Parathyroid adenoma (tissue), 2 donors: ENCODE measurements at regions not wholly inside any gene's neighbourhood (a gene's known extent, or its start where the extent isn't known, plus 50 kb on each side); places are given as distances from the start of the nearest gene placed in this dataset.

Experiments
- H2AFZ ChIP-seq: fragments of 300-600 bp; sonication (generic); one replicate; pipeline ENCODE4 v1.7.0; 2017; ENCODE audit warnings: antibody characterized with exemption, mild to moderate bottlenecking
- H3K27ac ChIP-seq: fragments of 300-600 bp; sonication (generic); one replicate; pipeline ENCODE4 v1.7.0; 2017
- H3K27me3 ChIP-seq: fragments of 300-600 bp; sonication (generic); one replicate; pipeline ENCODE4 v1.7.0; 2017; ENCODE audit warnings: low read length; ENCODE audit not compliant: control insufficient read depth, insufficient read depth
- H3K36me3 ChIP-seq: fragments of 300-600 bp; sonication (generic); one replicate; pipeline ENCODE4 v1.7.0; 2017; ENCODE audit warnings: low read length; ENCODE audit not compliant: control insufficient read depth, insufficient read depth
- H3K4me1 ChIP-seq: fragments of 300-600 bp; sonication (generic); one replicate; pipeline ENCODE4 v1.7.0; 2017; ENCODE audit warnings: control low read depth
- H3K4me2 ChIP-seq: fragments of 300-600 bp; sonication (generic); one replicate; pipeline ENCODE4 v1.7.0; 2017; ENCODE audit warnings: low read length
- H3K4me3 ChIP-seq: fragments of 300-600 bp; sonication (generic); one replicate; pipeline ENCODE4 v1.7.0; 2017; ENCODE audit warnings: low read depth, low read length
- H3K79me2 ChIP-seq: fragments of 300-600 bp; sonication (generic); one replicate; pipeline ENCODE4 v1.7.0; 2017; ENCODE audit warnings: control low read depth
- H3K9ac ChIP-seq: fragments of 300-600 bp; sonication (generic); one replicate; pipeline ENCODE4 v1.7.0; 2017; ENCODE audit warnings: mild to moderate bottlenecking
- H3K9me3 ChIP-seq: fragments of 300-600 bp; sonication (generic); one replicate; pipeline ENCODE4 v1.7.0; 2017; ENCODE audit warnings: low read length; ENCODE audit not compliant: control insufficient read depth
- TF ChIP-seq, protein P1 (sequence below): fragments of 300-600 bp; sonication (generic); IDR thresholded peaks from one replicate; pipeline ENCODE4 v1.7.0; 2017; ENCODE audit warnings: antibody characterized with exemption, mild to moderate bottlenecking
- donor health status: primary hyperparathyroidism.

DNA sequence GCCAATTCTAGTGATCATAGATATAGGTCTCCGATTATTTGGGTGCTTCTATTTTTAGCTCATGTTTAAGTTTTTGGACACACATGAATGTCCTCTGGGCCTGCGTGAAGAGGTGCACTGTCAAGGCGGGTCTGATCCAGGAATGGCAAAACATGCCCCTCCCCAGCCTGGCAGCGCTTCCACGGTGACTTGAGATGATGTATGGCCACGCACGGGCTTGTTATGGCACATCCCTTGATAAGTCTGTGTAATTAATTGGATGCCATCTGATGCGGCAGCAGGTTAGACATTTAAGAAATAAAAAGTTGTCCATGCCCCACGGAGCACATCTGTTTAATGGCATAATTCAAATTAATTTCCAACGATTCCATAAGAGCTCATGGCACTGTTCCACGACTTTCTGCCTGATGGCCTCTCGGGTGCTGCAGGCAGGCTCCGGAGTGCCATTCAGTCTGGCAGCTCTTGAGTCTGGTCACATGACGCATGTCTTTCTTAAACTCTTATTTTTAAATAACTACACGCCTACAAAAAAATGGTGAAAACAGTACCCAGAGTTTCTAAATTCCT, 151.4 kb downstream of the ACKR3 start:
- Histone ChIP-seq H3K4me3 (no peak overlapping the region), H3K9ac (no peak overlapping the region), H3K9me3 (no peaks in the 10 kb centered on the region), H3K4me1 (peaks cover 20% of the 10 kb centered on the region), H3K4me2 (no peak overlapping the region), H3K36me3 (no peaks in the 10 kb centered on the region), H3K27me3 (no peaks in the 10 kb centered on the region), H3K27ac (no peak overlapping the region), H3K79me2 (no peaks in the 10 kb centered on the region), H2AFZ (no peak overlapping the region)
- TF ChIP-seq, protein P1, sequence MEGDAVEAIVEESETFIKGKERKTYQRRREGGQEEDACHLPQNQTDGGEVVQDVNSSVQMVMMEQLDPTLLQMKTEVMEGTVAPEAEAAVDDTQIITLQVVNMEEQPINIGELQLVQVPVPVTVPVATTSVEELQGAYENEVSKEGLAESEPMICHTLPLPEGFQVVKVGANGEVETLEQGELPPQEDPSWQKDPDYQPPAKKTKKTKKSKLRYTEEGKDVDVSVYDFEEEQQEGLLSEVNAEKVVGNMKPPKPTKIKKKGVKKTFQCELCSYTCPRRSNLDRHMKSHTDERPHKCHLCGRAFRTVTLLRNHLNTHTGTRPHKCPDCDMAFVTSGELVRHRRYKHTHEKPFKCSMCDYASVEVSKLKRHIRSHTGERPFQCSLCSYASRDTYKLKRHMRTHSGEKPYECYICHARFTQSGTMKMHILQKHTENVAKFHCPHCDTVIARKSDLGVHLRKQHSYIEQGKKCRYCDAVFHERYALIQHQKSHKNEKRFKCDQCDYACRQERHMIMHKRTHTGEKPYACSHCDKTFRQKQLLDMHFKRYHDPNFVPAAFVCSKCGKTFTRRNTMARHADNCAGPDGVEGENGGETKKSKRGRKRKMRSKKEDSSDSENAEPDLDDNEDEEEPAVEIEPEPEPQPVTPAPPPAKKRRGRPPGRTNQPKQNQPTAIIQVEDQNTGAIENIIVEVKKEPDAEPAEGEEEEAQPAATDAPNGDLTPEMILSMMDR = no peak

DNA sequence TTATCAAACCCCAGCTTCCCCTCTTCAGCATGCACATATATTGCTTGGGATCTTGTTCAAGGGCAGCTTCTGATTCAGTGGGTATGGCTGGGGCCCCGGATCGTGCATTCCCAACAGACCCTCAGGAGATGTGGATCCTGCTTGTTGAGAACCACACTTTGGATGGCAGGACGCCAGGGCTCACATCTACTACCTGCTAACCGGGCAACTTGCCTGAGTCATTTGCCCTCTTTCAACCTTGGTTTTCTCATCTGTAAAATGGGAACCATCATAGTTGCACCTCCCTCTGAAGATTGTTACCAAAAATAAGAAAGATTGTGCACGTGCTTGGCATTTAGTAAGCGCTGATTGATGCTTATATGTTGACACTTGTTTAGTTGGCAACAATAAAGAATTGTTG, 154.6 kb downstream of the ACKR3 start:
- Histone ChIP-seq H3K4me1 (no peaks in the 10 kb centered on the region), H3K9me3 (no peaks in the 10 kb centered on the region), H3K79me2 (no peaks in the 10 kb centered on the region), H3K27me3 (no peaks in the 10 kb centered on the region), H3K4me3 (no peak overlapping the region), H3K4me2 (no peak overlapping the region), H3K36me3 (no peaks in the 10 kb centered on the region), H3K9ac (no peak overlapping the region), H3K27ac (no peak overlapping the region), H2AFZ (no peak overlapping the region)
- TF ChIP-seq, protein P1 = no peak

DNA sequence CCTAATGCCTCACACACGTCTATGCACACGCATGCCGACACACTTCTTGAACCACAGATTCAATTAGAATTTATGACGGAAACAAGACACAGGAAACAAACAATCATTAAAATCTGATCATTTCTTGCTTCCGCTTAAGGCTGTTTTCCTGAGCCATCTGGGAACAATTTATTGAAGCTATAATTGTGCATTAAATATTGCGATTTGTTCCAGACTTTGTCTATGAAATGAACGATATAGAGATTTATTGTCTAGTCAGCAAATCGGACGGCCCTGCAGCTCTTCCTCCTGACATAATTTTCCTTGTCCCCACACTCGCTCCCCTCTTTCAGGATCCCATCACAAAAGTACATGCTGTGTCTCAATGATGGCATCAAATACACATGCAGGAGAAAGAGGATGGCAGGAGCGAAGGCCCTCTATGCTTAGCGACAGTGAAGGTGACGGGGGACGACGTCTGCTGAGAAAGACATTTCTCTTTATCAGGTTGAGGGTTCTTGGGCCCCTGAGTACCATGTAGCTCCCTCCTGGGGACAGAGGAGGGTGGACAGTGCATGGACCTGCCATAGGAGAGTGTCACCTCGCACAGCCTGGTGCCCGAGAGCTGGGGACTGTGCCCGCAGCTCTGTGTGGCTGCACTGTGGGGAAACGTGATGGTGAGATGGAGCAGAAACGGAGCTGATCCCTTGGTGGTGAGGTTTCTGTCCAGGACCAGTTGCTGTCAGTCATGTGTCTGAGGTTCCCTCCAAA, 157.3 kb downstream of the ACKR3 start:
- H3K4me3 ChIP-seq = no peak overlapping the region
- H3K4me1 ChIP-seq = peaks cover 6% of the 10 kb centered on the region
- no peaks in the 10 kb centered on the region for H3K36me3 ChIP-seq
- TF ChIP-seq, protein P1 = no peak
- no peak overlapping the region for H3K27ac ChIP-seq
- H3K9ac ChIP-seq = no peak overlapping the region
- no peaks in the 10 kb centered on the region for H3K9me3 ChIP-seq
- H3K4me2 ChIP-seq = no peak overlapping the region
- no peaks in the 10 kb centered on the region for H3K27me3 ChIP-seq
- H3K79me2 ChIP-seq = no peaks in the 10 kb centered on the region
- no peak overlapping the region for H2AFZ ChIP-seq

DNA sequence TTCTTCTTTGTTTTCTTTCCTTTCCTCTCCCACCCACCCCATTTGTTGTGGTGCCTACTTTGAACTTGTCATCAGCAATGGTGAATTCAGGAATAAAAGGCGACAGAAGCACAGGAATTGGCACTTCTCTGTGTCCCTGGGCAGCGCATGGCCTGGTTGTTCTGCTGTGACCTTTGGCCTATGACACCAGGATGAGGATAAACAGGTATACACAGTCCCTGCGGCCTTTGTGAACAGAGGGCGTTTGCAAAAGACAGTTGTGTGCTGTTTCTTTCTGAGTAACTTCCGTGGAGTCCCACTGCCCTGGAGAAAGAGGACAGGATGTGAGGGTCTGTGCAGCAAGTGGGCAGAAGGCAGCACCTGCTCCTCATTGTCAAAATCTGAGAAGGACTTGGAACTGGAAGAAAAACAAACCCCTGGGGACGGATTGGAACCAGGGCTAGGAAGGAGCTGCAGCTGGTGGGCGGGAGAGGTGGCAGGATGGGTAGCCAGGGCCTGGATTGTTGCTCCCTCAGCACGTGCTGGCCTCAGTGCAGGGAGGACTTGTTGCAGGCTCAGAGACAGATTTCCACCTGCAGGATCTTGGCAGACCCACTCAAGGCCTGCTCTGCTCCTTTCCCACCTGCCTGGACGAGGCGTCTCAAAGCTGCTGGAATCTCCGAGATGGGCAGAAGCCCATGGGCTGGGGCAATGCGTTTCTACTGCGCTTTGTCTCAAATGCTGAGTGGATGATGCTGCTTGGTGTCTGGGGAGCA, 159.5 kb downstream of the ACKR3 start:
- TF ChIP-seq, protein P1 = no peak
- Histone ChIP-seq H3K27me3 (no peaks in the 10 kb centered on the region), H3K36me3 (no peaks in the 10 kb centered on the region), H2AFZ (no peak overlapping the region), H3K4me2 (no peak overlapping the region), H3K79me2 (no peaks in the 10 kb centered on the region), H3K4me3 (no peak overlapping the region), H3K9ac (no peak overlapping the region), H3K4me1 (peaks cover 11% of the 10 kb centered on the region), H3K27ac (no peak overlapping the region), H3K9me3 (no peaks in the 10 kb centered on the region)
